HepG2 (cell line): ENCODE measurements at regions not wholly inside any gene's neighbourhood (a gene's known extent, or its start where the extent isn't known, plus 50 kb on each side); places are given as distances from the start of the nearest gene placed in this dataset.

Experiments
- PHF20 ChIP-seq: sonication (generic); formaldehyde crosslinking; IDR thresholded peaks from 2 replicates; pipeline ENCODE4 v1.5.0; 2020; ENCODE audit warnings: mild to moderate bottlenecking, missing genetic modification reagents
- XBP1 ChIP-seq: sonication (generic); formaldehyde crosslinking; IDR thresholded peaks from 2 replicates; pipeline ENCODE4 v1.5.0; 2020; ENCODE audit warnings: missing genetic modification reagents
- TF ChIP-seq, protein P1 (sequence below): sonication (generic); formaldehyde crosslinking; IDR thresholded peaks from 2 replicates; pipeline ENCODE4 v1.5.0; 2020; ENCODE audit warnings: mild to moderate bottlenecking, missing genetic modification reagents, moderate library complexity
- TF ChIP-seq, protein P2 (sequence below): sonication (generic); IDR thresholded peaks from 2 replicates; pipeline ENCODE4 v1.6.1; 2016; ENCODE audit warnings: low read depth, borderline replicate concordance
- TF ChIP-seq, protein P3 (sequence below): sonication (generic); formaldehyde crosslinking; IDR thresholded peaks from 2 replicates; pipeline ENCODE4 v1.4.0; 2020; ENCODE audit warnings: missing genetic modification reagents

DNA sequence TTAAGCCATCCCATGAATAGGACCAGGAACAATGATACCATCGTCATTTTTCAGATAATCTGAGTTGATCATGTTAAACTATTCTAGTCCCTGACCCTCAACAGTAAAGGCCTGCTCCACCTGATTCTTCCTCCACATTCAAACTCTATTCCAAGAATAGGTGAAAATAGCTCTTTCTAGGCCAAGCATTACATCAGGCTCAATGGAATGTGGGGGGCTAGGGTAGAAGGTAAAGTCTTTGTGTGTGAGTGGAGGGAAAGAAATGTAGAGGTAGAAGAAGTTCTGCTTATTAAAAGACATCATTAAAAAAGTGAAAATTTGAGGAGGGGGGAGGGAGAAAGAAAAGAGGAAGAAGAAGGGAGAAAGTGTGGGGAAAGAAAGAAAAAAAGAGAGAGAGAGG, 653.3 kb upstream of the PKDCC start:
- TF ChIP-seq PHF20: no peak
- TF ChIP-seq, protein P1, sequence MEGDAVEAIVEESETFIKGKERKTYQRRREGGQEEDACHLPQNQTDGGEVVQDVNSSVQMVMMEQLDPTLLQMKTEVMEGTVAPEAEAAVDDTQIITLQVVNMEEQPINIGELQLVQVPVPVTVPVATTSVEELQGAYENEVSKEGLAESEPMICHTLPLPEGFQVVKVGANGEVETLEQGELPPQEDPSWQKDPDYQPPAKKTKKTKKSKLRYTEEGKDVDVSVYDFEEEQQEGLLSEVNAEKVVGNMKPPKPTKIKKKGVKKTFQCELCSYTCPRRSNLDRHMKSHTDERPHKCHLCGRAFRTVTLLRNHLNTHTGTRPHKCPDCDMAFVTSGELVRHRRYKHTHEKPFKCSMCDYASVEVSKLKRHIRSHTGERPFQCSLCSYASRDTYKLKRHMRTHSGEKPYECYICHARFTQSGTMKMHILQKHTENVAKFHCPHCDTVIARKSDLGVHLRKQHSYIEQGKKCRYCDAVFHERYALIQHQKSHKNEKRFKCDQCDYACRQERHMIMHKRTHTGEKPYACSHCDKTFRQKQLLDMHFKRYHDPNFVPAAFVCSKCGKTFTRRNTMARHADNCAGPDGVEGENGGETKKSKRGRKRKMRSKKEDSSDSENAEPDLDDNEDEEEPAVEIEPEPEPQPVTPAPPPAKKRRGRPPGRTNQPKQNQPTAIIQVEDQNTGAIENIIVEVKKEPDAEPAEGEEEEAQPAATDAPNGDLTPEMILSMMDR (CRISPR knock-in tag): no peak
- TF ChIP-seq, protein P2, sequence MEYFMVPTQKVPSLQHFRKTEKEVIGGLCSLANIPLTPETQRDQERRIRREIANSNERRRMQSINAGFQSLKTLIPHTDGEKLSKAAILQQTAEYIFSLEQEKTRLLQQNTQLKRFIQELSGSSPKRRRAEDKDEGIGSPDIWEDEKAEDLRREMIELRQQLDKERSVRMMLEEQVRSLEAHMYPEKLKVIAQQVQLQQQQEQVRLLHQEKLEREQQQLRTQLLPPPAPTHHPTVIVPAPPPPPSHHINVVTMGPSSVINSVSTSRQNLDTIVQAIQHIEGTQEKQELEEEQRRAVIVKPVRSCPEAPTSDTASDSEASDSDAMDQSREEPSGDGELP: no peak
- no peak for TF ChIP-seq XBP1 (CRISPR knock-in tag)
- TF ChIP-seq, protein P3, sequence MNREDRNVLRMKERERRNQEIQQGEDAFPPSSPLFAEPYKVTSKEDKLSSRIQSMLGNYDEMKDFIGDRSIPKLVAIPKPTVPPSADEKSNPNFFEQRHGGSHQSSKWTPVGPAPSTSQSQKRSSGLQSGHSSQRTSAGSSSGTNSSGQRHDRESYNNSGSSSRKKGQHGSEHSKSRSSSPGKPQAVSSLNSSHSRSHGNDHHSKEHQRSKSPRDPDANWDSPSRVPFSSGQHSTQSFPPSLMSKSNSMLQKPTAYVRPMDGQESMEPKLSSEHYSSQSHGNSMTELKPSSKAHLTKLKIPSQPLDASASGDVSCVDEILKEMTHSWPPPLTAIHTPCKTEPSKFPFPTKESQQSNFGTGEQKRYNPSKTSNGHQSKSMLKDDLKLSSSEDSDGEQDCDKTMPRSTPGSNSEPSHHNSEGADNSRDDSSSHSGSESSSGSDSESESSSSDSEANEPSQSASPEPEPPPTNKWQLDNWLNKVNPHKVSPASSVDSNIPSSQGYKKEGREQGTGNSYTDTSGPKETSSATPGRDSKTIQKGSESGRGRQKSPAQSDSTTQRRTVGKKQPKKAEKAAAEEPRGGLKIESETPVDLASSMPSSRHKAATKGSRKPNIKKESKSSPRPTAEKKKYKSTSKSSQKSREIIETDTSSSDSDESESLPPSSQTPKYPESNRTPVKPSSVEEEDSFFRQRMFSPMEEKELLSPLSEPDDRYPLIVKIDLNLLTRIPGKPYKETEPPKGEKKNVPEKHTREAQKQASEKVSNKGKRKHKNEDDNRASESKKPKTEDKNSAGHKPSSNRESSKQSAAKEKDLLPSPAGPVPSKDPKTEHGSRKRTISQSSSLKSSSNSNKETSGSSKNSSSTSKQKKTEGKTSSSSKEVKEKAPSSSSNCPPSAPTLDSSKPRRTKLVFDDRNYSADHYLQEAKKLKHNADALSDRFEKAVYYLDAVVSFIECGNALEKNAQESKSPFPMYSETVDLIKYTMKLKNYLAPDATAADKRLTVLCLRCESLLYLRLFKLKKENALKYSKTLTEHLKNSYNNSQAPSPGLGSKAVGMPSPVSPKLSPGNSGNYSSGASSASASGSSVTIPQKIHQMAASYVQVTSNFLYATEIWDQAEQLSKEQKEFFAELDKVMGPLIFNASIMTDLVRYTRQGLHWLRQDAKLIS (CRISPR knock-in tag): no peak
